MM.1S (cell line): ENCODE measurements at regions not wholly inside any gene's neighbourhood (a gene's known extent, or its start where the extent isn't known, plus 50 kb on each side); places are given as distances from the start of the nearest gene placed in this dataset.

ENCODE experiments used
- DNase-seq: peaks from one replicate; pipeline ENCODE4 v3.0.0-alpha.2; 2015
- H2AFZ ChIP-seq: fragments of 300-600 bp; sonication (generic); 2 replicates; pipeline ENCODE4 v1.6.0; 2016; ENCODE audit warnings: antibody characterized with exemption, low read length
- H3F3A ChIP-seq: fragments of 300-600 bp; sonication (generic); 2 replicates; pipeline ENCODE4 v1.6.1; 2016; ENCODE audit warnings: mild to moderate bottlenecking, antibody characterized with exemption, low read length, moderate library complexity, mixed read lengths; ENCODE audit not compliant: insufficient read depth
- H3K27ac ChIP-seq: fragments of 300-600 bp; sonication (generic); 2 replicates; pipeline ENCODE4 v1.5.1; 2016; ENCODE audit warnings: mild to moderate bottlenecking, low read length
- H3K27me3 ChIP-seq: fragments of 300-600 bp; sonication (generic); replicated peaks from 2 replicates; pipeline ENCODE4 v1.6.0; 2016; ENCODE audit warnings: low read length; ENCODE audit not compliant: insufficient read depth
- H3K36me3 ChIP-seq: fragments of 300-600 bp; sonication (generic); replicated peaks from 2 replicates; pipeline ENCODE4 v1.6.1; 2016; ENCODE audit warnings: mild to moderate bottlenecking, low read length, mixed read lengths; ENCODE audit not compliant: insufficient read depth
- H3K4me1 ChIP-seq: fragments of 300-600 bp; sonication (generic); 2 replicates; pipeline ENCODE4 v1.6.1; 2016; ENCODE audit warnings: low read length, mixed read lengths
- H3K4me2 ChIP-seq: fragments of 300-600 bp; sonication (generic); 2 replicates; pipeline ENCODE4 v1.6.0; 2016; ENCODE audit warnings: low read depth, low read length
- H3K4me3 ChIP-seq: fragments of 300-600 bp; sonication (generic); 2 replicates; pipeline ENCODE4 v1.5.1; 2016; ENCODE audit warnings: low read length, mixed read lengths
- H3K79me2 ChIP-seq: fragments of 300-600 bp; sonication (generic); 2 replicates; pipeline ENCODE4 v1.6.1; 2016; ENCODE audit warnings: mixed run types, low read length, mixed read lengths
- H3K9ac ChIP-seq: fragments of 300-600 bp; sonication (generic); 2 replicates; pipeline ENCODE4 v1.6.1; 2016; ENCODE audit warnings: low read length, mixed read lengths
- H3K9me2 ChIP-seq: fragments of 300-600 bp; sonication (generic); replicated peaks from 2 replicates; pipeline ENCODE4 v1.6.1; 2016; ENCODE audit warnings: mild to moderate bottlenecking, low read length, mixed read lengths; ENCODE audit not compliant: insufficient read depth
- H3K9me3 ChIP-seq: fragments of 300-600 bp; sonication (generic); replicated peaks from 2 replicates; pipeline ENCODE4 v1.6.1; 2016; ENCODE audit warnings: mild to moderate bottlenecking, low read length, mixed read lengths; ENCODE audit not compliant: insufficient read depth
- H4K20me1 ChIP-seq: fragments of 300-600 bp; sonication (generic); 2 replicates; pipeline ENCODE4 v1.6.1; 2016; ENCODE audit warnings: mild to moderate bottlenecking, low read length, moderate library complexity, mixed read lengths; ENCODE audit not compliant: insufficient read depth
- EZH2 ChIP-seq: fragments of 300-600 bp; sonication (generic); optimal IDR thresholded peaks from 2 replicates; pipeline ENCODE3; 2017; ENCODE audit warnings: low read depth, mild to moderate bottlenecking, antibody characterized with exemption, low read length, mixed read lengths
- EZH2phosphoT487 ChIP-seq: fragments of 300-600 bp; sonication (generic); IDR thresholded peaks from 2 replicates; pipeline ENCODE4 v1.6.1; 2018; ENCODE audit warnings: antibody characterized with exemption, low read length
- TF ChIP-seq, protein P1 (sequence below): fragments of 300-600 bp; sonication (generic); IDR thresholded peaks from 2 replicates; pipeline ENCODE4 v1.5.1; 2016; ENCODE audit warnings: antibody characterized with exemption, low read length, mixed read lengths

DNA sequence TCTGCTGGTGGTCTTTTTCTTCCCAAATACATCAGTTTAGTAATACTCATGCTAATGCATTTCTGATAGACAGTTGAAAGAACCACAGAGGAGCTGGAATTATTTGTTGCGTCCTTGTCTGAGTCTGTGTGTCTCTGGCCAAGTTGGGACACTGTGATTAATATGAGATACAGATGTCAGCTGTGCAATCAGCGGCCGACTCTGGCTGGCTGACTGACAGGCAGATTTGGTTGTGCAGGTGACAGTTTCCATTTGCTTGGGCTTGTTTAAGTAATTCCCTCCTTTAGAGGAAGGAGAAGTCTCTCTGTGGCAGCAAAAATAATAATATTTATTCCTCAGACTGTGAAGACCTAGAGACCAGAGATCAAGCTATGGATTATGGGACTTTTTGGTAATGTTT lies 176.2 kb upstream of the CHRM2 start:
- Histone ChIP-seq H3K79me2 (no peaks in the 10 kb centered on the region), H3K27ac (no peak overlapping the region), H3K4me3 (no peak overlapping the region), H2AFZ (no peak overlapping the region), H3F3A (no peaks in the 10 kb centered on the region), H3K9ac (no peak overlapping the region), H3K4me2 (no peak overlapping the region), H3K27me3 (no peaks in the 10 kb centered on the region), H3K36me3 (no peaks in the 10 kb centered on the region), H3K4me1 (no peaks in the 10 kb centered on the region), H3K9me2 (no peaks in the 10 kb centered on the region), H3K9me3 (no peaks in the 10 kb centered on the region), H4K20me1 (no peaks in the 10 kb centered on the region)
- TF ChIP-seq EZH2: no peak
- no peak for TF ChIP-seq EZH2phosphoT487
- TF ChIP-seq, protein P1, sequence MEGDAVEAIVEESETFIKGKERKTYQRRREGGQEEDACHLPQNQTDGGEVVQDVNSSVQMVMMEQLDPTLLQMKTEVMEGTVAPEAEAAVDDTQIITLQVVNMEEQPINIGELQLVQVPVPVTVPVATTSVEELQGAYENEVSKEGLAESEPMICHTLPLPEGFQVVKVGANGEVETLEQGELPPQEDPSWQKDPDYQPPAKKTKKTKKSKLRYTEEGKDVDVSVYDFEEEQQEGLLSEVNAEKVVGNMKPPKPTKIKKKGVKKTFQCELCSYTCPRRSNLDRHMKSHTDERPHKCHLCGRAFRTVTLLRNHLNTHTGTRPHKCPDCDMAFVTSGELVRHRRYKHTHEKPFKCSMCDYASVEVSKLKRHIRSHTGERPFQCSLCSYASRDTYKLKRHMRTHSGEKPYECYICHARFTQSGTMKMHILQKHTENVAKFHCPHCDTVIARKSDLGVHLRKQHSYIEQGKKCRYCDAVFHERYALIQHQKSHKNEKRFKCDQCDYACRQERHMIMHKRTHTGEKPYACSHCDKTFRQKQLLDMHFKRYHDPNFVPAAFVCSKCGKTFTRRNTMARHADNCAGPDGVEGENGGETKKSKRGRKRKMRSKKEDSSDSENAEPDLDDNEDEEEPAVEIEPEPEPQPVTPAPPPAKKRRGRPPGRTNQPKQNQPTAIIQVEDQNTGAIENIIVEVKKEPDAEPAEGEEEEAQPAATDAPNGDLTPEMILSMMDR: no peak
- DNase-seq: no peak

DNA sequence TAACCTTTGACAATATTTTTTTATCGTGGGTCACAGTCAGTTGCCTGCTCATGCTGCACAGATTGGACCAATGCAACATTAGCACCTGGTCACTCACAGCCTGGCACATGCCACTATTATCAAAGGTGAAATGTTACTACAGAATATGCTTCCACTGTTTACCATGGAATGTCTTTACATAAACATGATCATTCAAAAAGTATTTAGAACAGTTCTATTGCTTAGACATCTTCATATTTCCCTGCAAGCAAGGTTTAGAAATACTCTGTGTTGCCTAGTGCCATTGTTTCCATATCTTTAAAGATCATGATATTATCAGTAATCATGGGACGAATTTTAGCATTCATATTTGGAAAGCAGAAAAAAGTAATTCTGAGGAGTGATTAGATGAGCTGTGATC lies 179.9 kb upstream of the CHRM2 start:
- Histone ChIP-seq H3F3A (no peaks in the 10 kb centered on the region), H3K4me2 (no peak overlapping the region), H3K79me2 (no peaks in the 10 kb centered on the region), H3K27me3 (no peaks in the 10 kb centered on the region), H3K4me1 (no peaks in the 10 kb centered on the region), H3K4me3 (no peak overlapping the region), H2AFZ (no peak overlapping the region), H4K20me1 (no peaks in the 10 kb centered on the region), H3K36me3 (no peaks in the 10 kb centered on the region), H3K9me3 (no peaks in the 10 kb centered on the region), H3K9me2 (no peaks in the 10 kb centered on the region), H3K9ac (no peak overlapping the region), H3K27ac (no peak overlapping the region)
- DNase-seq: no peak
- no peak for TF ChIP-seq EZH2
- TF ChIP-seq, protein P1: no peak
- TF ChIP-seq EZH2phosphoT487: no peak

- H3K4me2 ChIP-seq: no peak overlapping the region
- no peak overlapping the region for H3K9ac ChIP-seq
- no peak overlapping the region for H3K4me3 ChIP-seq
- no peaks in the 10 kb centered on the region for H3K27me3 ChIP-seq
- no peak overlapping the region for H2AFZ ChIP-seq
- DNase-seq: peak; percentile 41
- H3F3A ChIP-seq: no peaks in the 10 kb centered on the region
- H3K9me2 ChIP-seq: no peaks in the 10 kb centered on the region
- H3K9me3 ChIP-seq: no peaks in the 10 kb centered on the region
- no peak for TF ChIP-seq EZH2
- TF ChIP-seq, protein P1: peak; percentile 86
- no peaks in the 10 kb centered on the region for H3K4me1 ChIP-seq
- no peaks in the 10 kb centered on the region for H4K20me1 ChIP-seq
- no peaks in the 10 kb centered on the region for H3K79me2 ChIP-seq
- H3K36me3 ChIP-seq: no peaks in the 10 kb centered on the region
- no peak overlapping the region for H3K27ac ChIP-seq
Observed at GRCh38 chr7:136687693-136688322, 180.6 kb upstream of the CHRM2 start.
